ENCODE measurements at regions not wholly inside any gene's neighbourhood (a gene's known extent, or its start where the extent isn't known, plus 50 kb on each side); places are given as distances from the start of the nearest gene placed in this dataset.
"Not testable (repeated sequence)": the region's sequence is repeated elsewhere in the genome, so short reads cannot be mapped to it uniquely, and the experiment has no call there.

- no peak for DNase-seq (ENCODE audit: low read depth)
- TF ChIP-seq CTCF (IDR thresholded peaks at IDR 0.05; ENCODE audit: insufficient read depth, low read depth, low read length), result no peak
- no peak overlapping the region for H3K4me3 ChIP-seq (ENCODE audit: low read depth, low read length)
These were observed 140.8 kb upstream of the SLC35G4 start for GRCh38 chr18:11468617-11469016.

GRCh38 chr18:11468120-11468519, 141.3 kb upstream of the SLC35G4 start:
- no peak for TF ChIP-seq CTCF (IDR thresholded peaks at IDR 0.05; ENCODE audit: insufficient read depth, low read depth, low read length)
- H3K4me3 ChIP-seq (ENCODE audit: low read depth, low read length), result no peak overlapping the region
- DNase-seq (ENCODE audit: low read depth), result no peak

GRCh38 chr18:11467611-11468010, 141.8 kb upstream of the SLC35G4 start:
- H3K4me3 ChIP-seq (ENCODE audit: low read depth, low read length), result no peak overlapping the region
- DNase-seq (ENCODE audit: low read depth), result no peak
- TF ChIP-seq CTCF (IDR thresholded peaks at IDR 0.05; ENCODE audit: insufficient read depth, low read depth, low read length), result no peak

GRCh38 chr18:11464129-11464528, 145.3 kb upstream of the SLC35G4 start:
- no peak for TF ChIP-seq CTCF (IDR thresholded peaks at IDR 0.05; ENCODE audit: insufficient read depth, low read depth, low read length)
- no peak for DNase-seq (ENCODE audit: low read depth)
- H3K4me3 ChIP-seq (ENCODE audit: low read depth, low read length), result no peak overlapping the region

- TF ChIP-seq CTCF (IDR thresholded peaks at IDR 0.05; ENCODE audit: insufficient read depth, low read depth, low read length), result no peak
- H3K4me3 ChIP-seq (ENCODE audit: low read depth, low read length), result no peak overlapping the region
- DNase-seq (ENCODE audit: low read depth), result no peak
These were observed 150.9 kb upstream of the SLC35G4 start for GRCh38 chr18:11458447-11458846.

- H3K4me3 ChIP-seq (ENCODE audit: low read depth, low read length); DNase-seq (ENCODE audit: low read depth): not testable (repeated sequence)
These were observed 151.5 kb upstream of the SLC35G4 start for GRCh38 chr18:11457853-11458252.

GRCh38 chr18:11454040-11454439, 155.4 kb upstream of the SLC35G4 start:
- H3K4me3 ChIP-seq (ENCODE audit: low read depth, low read length), result no peak overlapping the region
- no peak for TF ChIP-seq CTCF (IDR thresholded peaks at IDR 0.05; ENCODE audit: insufficient read depth, low read depth, low read length)
- no peak for DNase-seq (ENCODE audit: low read depth)

- not testable (repeated sequence) for DNase-seq (ENCODE audit: low read depth); H3K4me3 ChIP-seq (ENCODE audit: low read depth, low read length)
These were observed 165.2 kb upstream of the SLC35G4 start for GRCh38 chr18:11444169-11444568.

All from fibroblast of villous mesenchyme (primary cell).